Adrenal gland (tissue), 9 donors: ENCODE measurements at regions not wholly inside any gene's neighbourhood (a gene's known extent, or its start where the extent isn't known, plus 50 kb on each side); places are given as distances from the start of the nearest gene placed in this dataset.

Source experiments
- DNase-seq, 7 donors: peaks; one replicate each; pipeline ENCODE4 v3.0.0-alpha.2; 2019 to 2020
- H3K27ac ChIP-seq, 5 donors: fragments of 200-600 bp; sonication (generic) in 4 of 5; 1 replicate in 3 of 5; 2 replicates in 2 of 5; pipeline versions ENCODE4 v1.5.1 to v1.8.0; 2016 to 2020; ENCODE audit warnings: mild to moderate bottlenecking in 1 of 5
- H3K27me3 ChIP-seq: fragments of 200-600 bp; 2 replicates; pipeline ENCODE4 v1.8.0; 2021
- H3K36me3 ChIP-seq, 2 donors: fragments of 200-600 bp; replicated peaks in 1 of 2; 1 replicate in 1 of 2; 2 replicates in 1 of 2; pipeline versions ENCODE4 v1.5.1 to v1.8.0; 2018 to 2022
- H3K4me1 ChIP-seq, 2 donors: fragments of 200-600 bp; replicated peaks in 1 of 2; 1 replicate in 1 of 2; 2 replicates in 1 of 2; pipeline versions ENCODE4 v1.5.1 to v1.8.0; 2018 to 2021
- H3K4me3 ChIP-seq, 4 donors: fragments of 200-600 bp; sonication (generic) in 3 of 4; one replicate each; pipeline ENCODE4 v1.5.1; 2016 to 2018
- H3K9me3 ChIP-seq, 3 donors: fragments of 200-600 bp; sonication (generic) in 1 of 3; replicated peaks in 1 of 3; 1 replicate in 2 of 3; 2 replicates in 1 of 3; pipeline versions ENCODE4 v1.5.1 to v1.8.0; 2016 to 2021
- POLR2A ChIP-seq, 2 donors: fragments of 450-650 bp; IDR thresholded peaks; one replicate each; pipeline ENCODE4 v1.6.1; 2017; ENCODE audit warnings: antibody characterized with exemption in 2 of 2, mild to moderate bottlenecking in 2 of 2, moderate library complexity in 1 of 2
- WGBS, 4 donors: extraction: QIAGEN DNeasy Blood & Tissue Kit in 2 of 4; methylation state at CpG; one replicate each; pipeline versions ENCODE4 v1.1.5 to v1.1.7; 2013 to 2017; 5-methylcytosine and 5-hydroxymethylcytosine counted together
- intact Hi-C, 2 donors: fragments of 100-400 bp; cut with DNase I; formaldehyde crosslinking; loops; one replicate each; pipeline versions ENCODE4 v1.14.1 to v1.15.0; 2022 to 2023
- TF ChIP-seq, protein P1 (sequence below), 6 experiments: fragments of 450-650 bp in 4 of 6; fragments of 200-600 bp in 2 of 6; sonication (generic) in 1 of 6; IDR thresholded peaks; 1 replicate in 5 of 6; 2 replicates in 1 of 6; pipeline versions ENCODE4 v1.5.1 to v1.8.0; 2016 to 2021; ENCODE audit warnings: antibody characterized with exemption in 6 of 6, mild to moderate bottlenecking in 2 of 6, moderate library complexity in 1 of 6
- donor health status: healthy with polysubstance abuse.
- donor health status: Bipolar disorder and iron deficiency.
- donor health status: DM: yes; HTN: yes; CAD: no.
- donor health status: DM: no; HTN: no; CAD: no.
- donor health status: DM: no; HTN: no; CAD: no.

DNA sequence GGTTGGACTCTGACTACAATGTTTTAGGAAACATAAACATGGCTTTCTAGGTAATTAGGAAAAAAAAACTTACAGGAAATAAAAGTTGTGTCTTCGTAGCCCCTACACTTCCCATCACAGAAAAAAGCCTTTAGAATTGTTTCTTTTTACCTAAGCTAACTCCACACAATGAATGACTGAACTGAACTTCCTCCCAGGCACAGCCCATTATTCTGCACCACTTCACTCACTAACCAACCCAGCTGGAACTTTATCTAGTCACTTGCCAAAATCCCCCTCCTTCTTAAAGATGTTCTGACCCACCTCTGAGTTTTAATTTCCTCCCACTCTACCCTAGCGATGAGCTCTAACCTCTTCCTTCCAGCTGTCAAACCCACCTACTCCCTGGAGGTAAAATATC, 91.7 kb upstream of the MEOX2 start:
- TF ChIP-seq, protein P1, sequence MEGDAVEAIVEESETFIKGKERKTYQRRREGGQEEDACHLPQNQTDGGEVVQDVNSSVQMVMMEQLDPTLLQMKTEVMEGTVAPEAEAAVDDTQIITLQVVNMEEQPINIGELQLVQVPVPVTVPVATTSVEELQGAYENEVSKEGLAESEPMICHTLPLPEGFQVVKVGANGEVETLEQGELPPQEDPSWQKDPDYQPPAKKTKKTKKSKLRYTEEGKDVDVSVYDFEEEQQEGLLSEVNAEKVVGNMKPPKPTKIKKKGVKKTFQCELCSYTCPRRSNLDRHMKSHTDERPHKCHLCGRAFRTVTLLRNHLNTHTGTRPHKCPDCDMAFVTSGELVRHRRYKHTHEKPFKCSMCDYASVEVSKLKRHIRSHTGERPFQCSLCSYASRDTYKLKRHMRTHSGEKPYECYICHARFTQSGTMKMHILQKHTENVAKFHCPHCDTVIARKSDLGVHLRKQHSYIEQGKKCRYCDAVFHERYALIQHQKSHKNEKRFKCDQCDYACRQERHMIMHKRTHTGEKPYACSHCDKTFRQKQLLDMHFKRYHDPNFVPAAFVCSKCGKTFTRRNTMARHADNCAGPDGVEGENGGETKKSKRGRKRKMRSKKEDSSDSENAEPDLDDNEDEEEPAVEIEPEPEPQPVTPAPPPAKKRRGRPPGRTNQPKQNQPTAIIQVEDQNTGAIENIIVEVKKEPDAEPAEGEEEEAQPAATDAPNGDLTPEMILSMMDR (IDR thresholded peaks at IDR 0.05), result no peak
- no peak for TF ChIP-seq POLR2A (IDR thresholded peaks at IDR 0.05)
- no peak for DNase-seq
- 36 to 49% (median 39%) methylated on average over 2 of the region's 2 CpGs for WGBS, 4 donors
- Histone ChIP-seq H3K4me1 (no peaks in the 10 kb centered on the region), H3K36me3 (no peaks in the 10 kb centered on the region), H3K4me3 (no peak overlapping the region), H3K9me3 (no peaks in the 10 kb centered on the region), H3K27ac (no peak overlapping the region), H3K27me3 (no peaks in the 10 kb centered on the region)
- intact Hi-C loops, result no loop called here

DNA sequence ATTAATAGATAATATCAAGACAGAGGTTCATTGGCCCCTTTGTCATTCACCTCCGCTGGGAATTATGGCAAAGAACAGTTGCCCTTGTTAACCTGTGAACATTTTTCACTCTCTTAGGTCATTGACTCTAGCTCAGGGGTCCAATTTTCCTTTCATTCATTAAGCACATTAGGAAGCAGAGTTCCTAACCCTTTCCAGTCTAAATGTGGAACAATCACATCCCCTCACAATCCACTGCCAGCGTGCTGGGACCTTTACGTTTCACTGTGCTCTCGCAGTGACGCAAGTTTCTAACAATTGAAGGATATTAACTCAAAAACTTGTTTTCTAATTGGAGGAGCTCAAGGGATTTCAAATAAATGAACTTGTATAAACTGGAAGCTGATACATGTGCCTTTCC, 79.3 kb upstream of the MEOX2 start:
- intact Hi-C loops, result no loop called here
- Histone ChIP-seq H3K36me3 (no peaks in the 10 kb centered on the region), H3K4me3 (no peak overlapping the region), H3K4me1 (no peaks in the 10 kb centered on the region), H3K9me3 (no peaks in the 10 kb centered on the region), H3K27ac (no peak overlapping the region), H3K27me3 (no peaks in the 10 kb centered on the region)
- WGBS, 4 donors, result 56 to 73% (median 58%) methylated on average over 5 of the region's 5 CpGs
- TF ChIP-seq, protein P1 (IDR thresholded peaks at IDR 0.05), result no peak
- TF ChIP-seq POLR2A (IDR thresholded peaks at IDR 0.05), result no peak
- no peak for DNase-seq

DNA sequence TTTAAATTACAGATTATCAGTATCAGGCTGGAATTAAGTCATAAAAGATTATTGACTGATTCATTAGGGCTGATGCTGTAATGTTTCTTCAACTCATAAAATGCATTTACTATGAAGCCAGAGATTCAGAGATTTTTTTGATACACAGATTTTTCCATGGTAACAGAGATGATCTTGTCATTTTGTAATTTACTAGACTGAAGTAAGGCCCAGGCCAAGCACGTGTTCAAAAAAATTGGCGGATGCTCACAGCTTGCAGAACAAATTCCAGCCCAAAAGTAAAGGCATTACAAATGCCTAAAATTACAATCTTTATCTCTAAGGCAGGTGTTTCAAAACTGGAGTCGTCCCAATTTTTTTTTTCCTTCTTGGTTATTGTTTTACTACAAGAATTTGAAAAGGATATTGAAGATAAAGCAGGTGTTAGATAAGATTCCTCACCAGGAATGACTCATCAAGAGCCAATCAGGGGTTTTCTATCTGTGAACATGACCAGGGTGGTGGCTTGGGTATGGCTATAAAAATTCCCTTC, 78.4 kb upstream of the MEOX2 start:
- Histone ChIP-seq H3K4me3 (no peak overlapping the region), H3K27me3 (no peaks in the 10 kb centered on the region), H3K9me3 (no peaks in the 10 kb centered on the region), H3K36me3 (no peaks in the 10 kb centered on the region), H3K4me1 (no peaks in the 10 kb centered on the region), H3K27ac (no peak overlapping the region)
- intact Hi-C loops, result no loop called here
- WGBS, 4 donors, result 44 to 55% (median 49%) methylated on average over 3 of the region's 3 CpGs
- TF ChIP-seq, protein P1 (IDR thresholded peaks at IDR 0.05), result no peak
- TF ChIP-seq POLR2A (IDR thresholded peaks at IDR 0.05), result no peak
- DNase-seq, result no peak

DNA sequence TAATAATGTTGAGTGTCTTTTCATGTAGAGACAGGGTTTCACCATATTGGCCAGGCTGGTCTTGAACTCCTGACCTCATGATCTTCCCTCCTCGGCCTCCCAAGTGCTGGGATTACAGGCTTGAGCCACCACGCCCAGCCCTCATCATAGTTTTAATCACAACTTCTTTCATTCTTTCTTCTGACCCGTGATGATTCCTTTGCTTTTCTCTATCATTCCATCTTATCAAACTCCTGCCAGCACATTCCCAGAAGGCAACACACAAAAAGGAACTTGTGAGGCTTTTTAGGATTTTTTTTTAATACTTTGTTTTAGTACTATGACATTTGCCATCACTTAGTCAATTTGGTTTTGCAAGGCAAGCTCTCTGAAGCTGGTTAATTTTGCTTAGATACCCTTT, 77.5 kb upstream of the MEOX2 start:
- Histone ChIP-seq H3K36me3 (no peaks in the 10 kb centered on the region), H3K4me1 (no peaks in the 10 kb centered on the region), H3K9me3 (no peaks in the 10 kb centered on the region), H3K27me3 (no peaks in the 10 kb centered on the region), H3K27ac (no peak overlapping the region), H3K4me3 (no peak overlapping the region)
- 62 to 72% (median 64%) methylated on average over 3 of the region's 3 CpGs for WGBS, 4 donors
- TF ChIP-seq, protein P1 (IDR thresholded peaks at IDR 0.05), result no peak
- TF ChIP-seq POLR2A (IDR thresholded peaks at IDR 0.05), result no peak
- DNase-seq, result no peak
- intact Hi-C loops, result no loop called here
